Upper lobe of right lung (tissue), 1 donor: ENCODE measurements at regions not wholly inside any gene's neighbourhood (a gene's known extent, or its start where the extent isn't known, plus 50 kb on each side); places are given as distances from the start of the nearest gene placed in this dataset.

ENCODE experiments used
- ATAC-seq: fragments of 200-7000 bp; cut with Tn5 transposase; one replicate; pipeline ENCODE4 v1.9.1; 2020; ENCODE audit warnings: mild to moderate bottlenecking, moderate library complexity
- DNase-seq: peaks from one replicate; pipeline ENCODE4 v3.0.0-alpha.2; 2020
- H3K27ac ChIP-seq: fragments of 200-600 bp; one replicate; pipeline ENCODE4 v1.8.0; 2022
- H3K27me3 ChIP-seq: fragments of 200-600 bp; one replicate; pipeline ENCODE4 v1.8.0; 2022; ENCODE audit warnings: mild to moderate bottlenecking
- H3K36me3 ChIP-seq: fragments of 200-600 bp; one replicate; pipeline ENCODE4 v1.8.0; 2022
- H3K4me1 ChIP-seq: fragments of 200-600 bp; one replicate; pipeline ENCODE4 v1.8.0; 2022
- H3K4me3 ChIP-seq: fragments of 200-600 bp; one replicate; pipeline ENCODE4 v1.8.0; 2022; ENCODE audit warnings: mild to moderate bottlenecking
- H3K9me3 ChIP-seq: fragments of 200-600 bp; one replicate; pipeline ENCODE4 v1.8.0; 2022
- intact Hi-C: fragments of 100-400 bp; cut with DNase I; formaldehyde crosslinking; loops from one replicate; pipeline ENCODE4 v1.11.0; 2022
- TF ChIP-seq, protein P1 (sequence below): fragments of 200-600 bp; IDR thresholded peaks from one replicate; pipeline ENCODE4 v1.8.0; 2022; ENCODE audit warnings: antibody characterized with exemption
- donor health status: DM: no; HTN: yes; CAD: no; lungs with severe emphysema.

GRCh38 chr2:238713198-238713826 is 134.6 kb upstream of the TWIST2 start:
- Histone ChIP-seq H3K9me3 (no peaks in the 10 kb centered on the region), H3K4me1 (no peaks in the 10 kb centered on the region), H3K4me3 (no peak overlapping the region), H3K27me3 (peaks cover 7% of the 10 kb centered on the region), H3K27ac (no peak overlapping the region), H3K36me3 (no peaks in the 10 kb centered on the region)
- intact Hi-C loops = no loop called here
- DNase-seq (no peak), ATAC-seq (no peak)
- TF ChIP-seq, protein P1, sequence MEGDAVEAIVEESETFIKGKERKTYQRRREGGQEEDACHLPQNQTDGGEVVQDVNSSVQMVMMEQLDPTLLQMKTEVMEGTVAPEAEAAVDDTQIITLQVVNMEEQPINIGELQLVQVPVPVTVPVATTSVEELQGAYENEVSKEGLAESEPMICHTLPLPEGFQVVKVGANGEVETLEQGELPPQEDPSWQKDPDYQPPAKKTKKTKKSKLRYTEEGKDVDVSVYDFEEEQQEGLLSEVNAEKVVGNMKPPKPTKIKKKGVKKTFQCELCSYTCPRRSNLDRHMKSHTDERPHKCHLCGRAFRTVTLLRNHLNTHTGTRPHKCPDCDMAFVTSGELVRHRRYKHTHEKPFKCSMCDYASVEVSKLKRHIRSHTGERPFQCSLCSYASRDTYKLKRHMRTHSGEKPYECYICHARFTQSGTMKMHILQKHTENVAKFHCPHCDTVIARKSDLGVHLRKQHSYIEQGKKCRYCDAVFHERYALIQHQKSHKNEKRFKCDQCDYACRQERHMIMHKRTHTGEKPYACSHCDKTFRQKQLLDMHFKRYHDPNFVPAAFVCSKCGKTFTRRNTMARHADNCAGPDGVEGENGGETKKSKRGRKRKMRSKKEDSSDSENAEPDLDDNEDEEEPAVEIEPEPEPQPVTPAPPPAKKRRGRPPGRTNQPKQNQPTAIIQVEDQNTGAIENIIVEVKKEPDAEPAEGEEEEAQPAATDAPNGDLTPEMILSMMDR = no peak

- H3K4me1 ChIP-seq = no peaks in the 10 kb centered on the region
- peaks cover 7% of the 10 kb centered on the region for H3K27me3 ChIP-seq
- DNase-seq (no peak), ATAC-seq (no peak)
- TF ChIP-seq, protein P1 = no peak
- H3K4me3 ChIP-seq = no peak overlapping the region
- no peaks in the 10 kb centered on the region for H3K36me3 ChIP-seq
- no peak overlapping the region for H3K27ac ChIP-seq
- H3K9me3 ChIP-seq = no peaks in the 10 kb centered on the region
- intact Hi-C loops = no loop called here
Observed at GRCh38 chr2:238714038-238714528, 133.8 kb upstream of the TWIST2 start.

DNA sequence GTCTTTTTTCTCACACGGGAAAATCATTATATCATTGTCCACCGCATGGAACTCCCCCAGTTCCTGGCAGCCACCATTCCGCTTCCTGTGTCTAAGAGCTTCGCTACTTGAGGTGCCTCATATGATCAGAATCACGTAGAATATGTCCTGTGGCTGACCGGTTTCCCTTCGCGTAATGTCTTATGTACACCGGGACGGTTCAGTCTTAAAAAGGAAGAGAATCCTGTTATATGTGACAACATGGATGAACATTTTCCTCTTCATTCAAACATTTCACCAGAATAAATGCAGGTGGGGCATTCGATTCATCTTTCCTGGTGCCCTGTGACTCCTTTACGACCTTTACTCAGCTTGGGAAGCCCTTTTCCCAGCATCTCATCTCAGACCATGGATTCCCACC is 131.7 kb upstream of the TWIST2 start:
- DNase-seq = no peak
- Histone ChIP-seq H3K27ac (no peak overlapping the region), H3K4me3 (no peak overlapping the region), H3K4me1 (no peaks in the 10 kb centered on the region), H3K27me3 (peaks cover 7% of the 10 kb centered on the region), H3K36me3 (no peaks in the 10 kb centered on the region), H3K9me3 (no peaks in the 10 kb centered on the region)
- TF ChIP-seq, protein P1 = no peak
- intact Hi-C loops = no loop called here
- ATAC-seq = no peak

DNA sequence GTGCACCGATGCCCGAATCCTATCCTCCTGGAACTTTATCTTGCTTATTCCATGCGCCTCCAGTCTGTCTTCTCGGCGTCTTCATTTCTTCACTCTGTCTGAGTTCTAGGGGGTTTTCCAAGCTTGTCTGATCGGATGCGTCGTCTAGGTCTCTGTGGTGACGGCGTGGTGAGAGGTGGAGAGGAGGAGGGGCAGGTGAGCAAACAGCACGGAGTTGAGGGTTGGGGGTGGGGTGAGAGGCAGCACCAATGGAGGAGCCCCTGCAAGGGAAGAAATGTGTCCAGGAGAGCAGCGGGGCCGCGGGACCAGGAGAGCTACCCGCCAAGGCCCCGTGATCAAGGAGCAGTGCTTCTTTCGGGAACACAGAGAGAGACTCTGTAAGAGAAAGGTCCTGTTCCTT is 131.3 kb upstream of the TWIST2 start:
- ATAC-seq = no peak
- peaks cover 7% of the 10 kb centered on the region for H3K27me3 ChIP-seq
- H3K4me1 ChIP-seq = no peaks in the 10 kb centered on the region
- no peaks in the 10 kb centered on the region for H3K9me3 ChIP-seq
- H3K27ac ChIP-seq = no peak overlapping the region
- intact Hi-C loops = no loop called here
- DNase-seq = no peak
- H3K4me3 ChIP-seq = no peak overlapping the region
- TF ChIP-seq, protein P1 = no peak
- no peaks in the 10 kb centered on the region for H3K36me3 ChIP-seq

DNA sequence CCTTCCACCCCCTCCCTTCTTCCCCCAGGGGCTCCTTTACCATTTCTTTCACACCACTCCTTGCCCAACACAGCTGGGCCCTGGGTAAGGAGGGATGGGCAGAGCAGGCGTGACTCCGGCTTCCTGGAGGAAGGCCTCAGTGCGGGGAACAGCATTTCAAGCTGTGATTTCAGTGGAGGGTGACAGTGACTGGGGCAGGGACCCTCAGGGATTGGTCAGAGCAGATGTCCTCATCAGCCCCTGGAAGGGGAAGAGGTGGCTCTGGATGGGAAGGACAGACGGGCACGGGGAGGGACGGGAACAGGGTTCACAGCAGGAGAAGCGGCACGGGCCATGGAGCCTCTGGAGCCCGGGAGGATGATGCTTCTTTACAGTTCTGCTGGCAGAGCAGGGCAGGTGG is 130.8 kb upstream of the TWIST2 start:
- Histone ChIP-seq H3K36me3 (no peaks in the 10 kb centered on the region), H3K27ac (no peak overlapping the region), H3K27me3 (peaks cover 7% of the 10 kb centered on the region), H3K9me3 (no peaks in the 10 kb centered on the region), H3K4me1 (no peaks in the 10 kb centered on the region), H3K4me3 (no peak overlapping the region)
- intact Hi-C loops = no loop called here
- DNase-seq (no peak), ATAC-seq (no peak)
- TF ChIP-seq, protein P1 = no peak

DNA sequence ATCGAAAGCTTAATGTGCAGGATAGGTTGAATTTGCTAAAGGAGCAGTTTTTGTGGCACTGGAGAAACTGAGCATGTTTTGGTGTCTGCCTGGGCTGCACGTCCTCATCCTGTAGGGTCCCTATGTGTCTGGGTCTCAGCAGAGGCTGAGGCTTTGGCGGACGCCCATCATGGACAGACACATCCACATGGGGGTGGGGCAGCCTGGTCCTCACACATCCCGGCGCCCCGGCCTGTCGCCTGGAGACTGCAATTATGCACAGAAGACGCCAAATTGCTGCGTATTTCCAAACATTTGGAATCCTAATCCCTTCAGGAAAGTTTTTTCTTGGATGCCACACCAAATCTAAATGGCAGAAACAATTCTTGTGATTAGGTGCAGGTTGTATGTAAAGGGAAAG is 128.2 kb upstream of the TWIST2 start:
- Histone ChIP-seq H3K9me3 (no peaks in the 10 kb centered on the region), H3K27ac (no peak overlapping the region), H3K4me1 (no peaks in the 10 kb centered on the region), H3K27me3 (peaks cover 7% of the 10 kb centered on the region), H3K36me3 (no peaks in the 10 kb centered on the region), H3K4me3 (no peak overlapping the region)
- ATAC-seq (no peak), DNase-seq (no peak)
- TF ChIP-seq, protein P1 = no peak
- intact Hi-C loops = no loop called here
